Keratinocyte (primary cell): ENCODE measurements at regions not wholly inside any gene's neighbourhood (a gene's known extent, or its start where the extent isn't known, plus 50 kb on each side); places are given as distances from the start of the nearest gene placed in this dataset.
"Not testable (repeated sequence)": the region's sequence is repeated elsewhere in the genome, so short reads cannot be mapped to it uniquely, and the experiment has no call there.

Experiments
- DNase-seq: peaks from one replicate; pipeline ENCODE4 v3.0.0-alpha.2; 2011; ENCODE audit warnings: low read depth, missing footprints, low spot score
- FAIRE-seq: peaks from 2 replicates; lab custom pipeline; 2011; peaks lifted over from hg19 to GRCh38; lab: Jason Lieb, UNC
- H2AFZ ChIP-seq: 2 replicates; pipeline ENCODE4 v1.6.0; 2012; ENCODE audit warnings: low read length, control low read depth, inconsistent platforms; ENCODE audit not compliant: control insufficient read depth
- H3K27ac ChIP-seq: 2 replicates; pipeline ENCODE4 v1.5.1; 2011; ENCODE audit warnings: low read length; ENCODE audit not compliant: control insufficient read depth, insufficient read depth
- H3K27me3 ChIP-seq: 3 replicates; pipeline ENCODE4 v1.6.0; 2011; ENCODE audit warnings: low read length; ENCODE audit not compliant: control insufficient read depth, insufficient read depth; ENCODE audit errors: extremely low read depth
- H3K36me3 ChIP-seq, 2 experiments: 2 replicates in 1 of 2; 3 replicates in 1 of 2; pipeline ENCODE4 v1.5.1; 2011; ENCODE audit warnings: low read length in 2 of 2, mild to moderate bottlenecking in 1 of 2; ENCODE audit not compliant: control insufficient read depth in 2 of 2, insufficient read depth in 2 of 2; ENCODE audit errors: extremely low read depth in 1 of 2
- H3K4me1 ChIP-seq: 3 replicates; pipeline ENCODE4 v1.5.1; 2011; ENCODE audit warnings: low read length; ENCODE audit not compliant: control insufficient read depth, insufficient read depth; ENCODE audit errors: extremely low read depth
- H3K4me2 ChIP-seq: 3 replicates; pipeline ENCODE4 v1.6.0; 2011; ENCODE audit warnings: low read depth, low read length; ENCODE audit not compliant: control insufficient read depth, insufficient read depth; ENCODE audit errors: extremely low read depth
- H3K4me3 ChIP-seq, 3 experiments: fragments of 200-600 bp in 1 of 3; sonication (generic) in 1 of 3; 2 replicates in 2 of 3; 3 replicates in 1 of 3; pipeline ENCODE4 v1.5.1; 2011 to 2016; ENCODE audit warnings: low read length in 3 of 3, mild to moderate bottlenecking in 3 of 3, control low read depth in 2 of 3, inconsistent platforms in 1 of 3, low read depth in 1 of 3, mixed read lengths in 1 of 3, mixed run types in 1 of 3, moderate library complexity in 1 of 3; ENCODE audit not compliant: control insufficient read depth in 2 of 3, insufficient read depth in 2 of 3; ENCODE audit errors: extremely low read depth in 1 of 3
- H3K79me2 ChIP-seq: 2 replicates; pipeline ENCODE4 v1.6.0; 2012; ENCODE audit warnings: low read length; ENCODE audit not compliant: control insufficient read depth, insufficient read depth
- H3K9ac ChIP-seq: 3 replicates; pipeline ENCODE4 v1.6.0; 2011; ENCODE audit warnings: low read length; ENCODE audit not compliant: control insufficient read depth, insufficient read depth; ENCODE audit errors: extremely low read depth
- H3K9me1 ChIP-seq: 3 replicates; pipeline ENCODE4 v1.6.0; 2011; ENCODE audit warnings: low read length; ENCODE audit not compliant: control insufficient read depth, insufficient read depth; ENCODE audit errors: extremely low read depth
- H3K9me3 ChIP-seq: 2 replicates; pipeline ENCODE4 v1.5.1; 2012; ENCODE audit warnings: low read depth, low read length; ENCODE audit not compliant: control insufficient read depth
- H4K20me1 ChIP-seq: 3 replicates; pipeline ENCODE4 v1.6.0; 2011; ENCODE audit warnings: low read length; ENCODE audit not compliant: control insufficient read depth, insufficient read depth; ENCODE audit errors: extremely low read depth
- CTCF ChIP-seq, 3 experiments: IDR thresholded peaks in 1 of 3; conservative IDR thresholded peaks in 1 of 3; optimal IDR thresholded peaks in 1 of 3; 2 replicates in 2 of 3; 3 replicates in 1 of 3; pipeline versions ENCODE3 to v1.5.1; 2011; ENCODE audit warnings: low read length in 3 of 3, mild to moderate bottlenecking in 3 of 3, moderate library complexity in 2 of 3, control low read depth in 1 of 3, inconsistent platforms in 1 of 3; ENCODE audit not compliant: insufficient read depth in 2 of 3; ENCODE audit errors: extremely low read depth in 1 of 3
- EZH2 ChIP-seq: IDR thresholded peaks from one replicate; pipeline ENCODE4 v1.6.1; 2012; ENCODE audit warnings: inconsistent platforms, mild to moderate bottlenecking, low read length, moderate library complexity
- dilution Hi-C: fragments of 300-500 bp; cut with MboI; formaldehyde crosslinking; loops from one replicate; pipeline ENCODE4 v1.7.0; 2020; ENCODE audit warnings: low sequenced_read_pairs; ENCODE audit not compliant: extremely low pct_ligation_motif_present

- Histone ChIP-seq H3K9me3 (no peaks in the 10 kb centered on the region), H3K27ac (no peak overlapping the region), H3K9me1 (no peaks in the 10 kb centered on the region), H4K20me1 (no peaks in the 10 kb centered on the region), H3K4me3 (no peak overlapping the region), H3K4me1 (peaks cover 3% of the 10 kb centered on the region), H2AFZ (no peak overlapping the region), H3K9ac (no peak overlapping the region), H3K36me3 (no peaks in the 10 kb centered on the region), H3K4me2 (no peak overlapping the region), H3K27me3 (no peaks in the 10 kb centered on the region), H3K79me2 (no peaks in the 10 kb centered on the region)
- DNase-seq (no peak), FAIRE-seq (no peak)
- dilution Hi-C loops: no loop called here
- TF ChIP-seq CTCF (optimal IDR thresholded peaks at IDR 0.05 in 1 of 3, IDR thresholded peaks at IDR 0.05 in 1 of 3, conservative IDR thresholded peaks at IDR 0.05 in 1 of 3; ENCODE audit: extremely low read depth in 1 of 3, insufficient read depth in 2 of 3, low read length in 3 of 3): no peak
- TF ChIP-seq EZH2: no peak
Measured at GRCh38 chr7:84911077-84911476, 275.8 kb downstream of the SEMA3D start.

GRCh38 chr7:84910322-84910721, 276.5 kb downstream of the SEMA3D start:
- H3K4me3 ChIP-seq, H3K9ac ChIP-seq, H3K27ac ChIP-seq, H3K9me3 ChIP-seq, H3K4me1 ChIP-seq, H3K4me2 ChIP-seq, H3K79me2 ChIP-seq, H4K20me1 ChIP-seq, FAIRE-seq, dilution Hi-C loops, DNase-seq, H3K36me3 ChIP-seq, H3K27me3 ChIP-seq, H2AFZ ChIP-seq, H3K9me1 ChIP-seq: not testable (repeated sequence)

GRCh38 chr7:84908196-84908793, 278.6 kb downstream of the SEMA3D start:
- Histone ChIP-seq H3K9ac (no peak overlapping the region), H3K79me2 (no peaks in the 10 kb centered on the region), H3K9me3 (no peaks in the 10 kb centered on the region), H3K4me1 (peaks cover 3% of the 10 kb centered on the region), H3K9me1 (no peaks in the 10 kb centered on the region), H2AFZ (no peak overlapping the region), H3K4me2 (no peak overlapping the region), H3K27me3 (no peaks in the 10 kb centered on the region), H3K4me3 (no peak overlapping the region), H3K27ac (no peak overlapping the region), H4K20me1 (no peaks in the 10 kb centered on the region), H3K36me3 (no peaks in the 10 kb centered on the region)
- no peak for FAIRE-seq
- no peak for DNase-seq
- TF ChIP-seq EZH2 (no peak), CTCF (optimal IDR thresholded peaks at IDR 0.05 in 1 of 3, IDR thresholded peaks at IDR 0.05 in 1 of 3, conservative IDR thresholded peaks at IDR 0.05 in 1 of 3; ENCODE audit: extremely low read depth in 1 of 3, insufficient read depth in 2 of 3, low read length in 3 of 3) (no peak)
- dilution Hi-C loops: no loop called here
